Endodermal cell (in vitro differentiated cells): ENCODE measurements at regions not wholly inside any gene's neighbourhood (a gene's known extent, or its start where the extent isn't known, plus 50 kb on each side); places are given as distances from the start of the nearest gene placed in this dataset.

ENCODE experiments used
- DNase-seq: peaks from one replicate; pipeline ENCODE4 v3.0.0-alpha.2; 2017
- H3K27ac ChIP-seq: 2 replicates; pipeline ENCODE4 v1.5.1; 2013; ENCODE audit warnings: mild to moderate bottlenecking, low read depth, low read length, moderate library complexity
- H3K27me3 ChIP-seq: 2 replicates; pipeline ENCODE4 v1.6.1; 2013; ENCODE audit warnings: mild to moderate bottlenecking, low read length, moderate library complexity; ENCODE audit not compliant: insufficient read depth, control insufficient read depth, poor library complexity, severe bottlenecking
- H3K36me3 ChIP-seq: 2 replicates; pipeline ENCODE4 v1.7.0; 2013; ENCODE audit warnings: mild to moderate bottlenecking, low read length, moderate library complexity; ENCODE audit not compliant: control insufficient read depth, insufficient read depth
- H3K4me1 ChIP-seq: one replicate; pipeline ENCODE4 v1.7.0; 2013; ENCODE audit warnings: low read length; ENCODE audit not compliant: control insufficient read depth, insufficient read depth
- H3K4me3 ChIP-seq: 2 replicates; pipeline ENCODE4 v1.5.1; 2013; ENCODE audit warnings: mild to moderate bottlenecking, low read length, moderate library complexity
- H3K9ac ChIP-seq: 2 replicates; pipeline ENCODE4 v1.6.1; 2013; ENCODE audit warnings: mild to moderate bottlenecking, low read length, moderate library complexity; ENCODE audit not compliant: poor library complexity, severe bottlenecking; ENCODE audit errors: extremely low read depth
- H3K9me3 ChIP-seq: 2 replicates; pipeline ENCODE4 v1.6.1; 2013; ENCODE audit warnings: mild to moderate bottlenecking, low read length, moderate library complexity; ENCODE audit not compliant: control insufficient read depth
- H3K27ac Mint-ChIP-seq: 2 replicates; pipeline ENCODE4 v1.8.0; 2020; ENCODE audit warnings: mixed read lengths
- H3K27me3 Mint-ChIP-seq: 2 replicates; pipeline ENCODE4 v1.8.0; 2021; ENCODE audit warnings: mild to moderate bottlenecking, mixed read lengths; ENCODE audit not compliant: insufficient read depth
- H3K36me3 Mint-ChIP-seq: 2 replicates; pipeline ENCODE4 v1.8.0; 2020; ENCODE audit warnings: low read depth, mixed read lengths
- H3K4me1 Mint-ChIP-seq: 2 replicates; pipeline ENCODE4 v1.8.0; 2020; ENCODE audit warnings: mixed read lengths
- H3K4me3 Mint-ChIP-seq: 2 replicates; pipeline ENCODE4 v1.8.0; 2020; ENCODE audit warnings: mild to moderate bottlenecking, moderate library complexity, mixed read lengths
- H3K9me3 Mint-ChIP-seq: 2 replicates; pipeline ENCODE4 v1.8.0; 2020; ENCODE audit warnings: mild to moderate bottlenecking, mixed read lengths
- CTCF ChIP-seq: fragments of 200-600 bp; sonication (generic); conservative IDR thresholded peaks from 2 replicates; pipeline ENCODE4 v1.5.0; 2021; ENCODE audit warnings: antibody characterized with exemption, mild to moderate bottlenecking
- WGBS, 2 experiments: methylation state at CpG; one replicate each; pipeline versions ENCODE4 v1.1.5 to v1.1.7; 2013; ENCODE audit warnings: missing lambda C conversion rate in 2 of 2, mixed read lengths in 1 of 2; ENCODE audit not compliant: insufficient coverage in 1 of 2, insufficient read length in 1 of 2; 5-methylcytosine and 5-hydroxymethylcytosine counted together

GRCh38 chrX:45794995-45795337 lies 594.3 kb upstream of the DIPK2B start:
- 100% methylated on average over 1 of the region's 1 CpG; no CpG with 5 or more reads in 1 of the 2 experiments for WGBS, 2 experiments
- no peaks in the 10 kb centered on the region for H3K4me1 ChIP-seq
- TF ChIP-seq CTCF, result no peak

GRCh38 chrX:45794323-45794994 lies 593.8 kb upstream of the DIPK2B start:
- TF ChIP-seq CTCF, result no peak
- Mint-ChIP-seq H3K27me3 (no peaks in the 10 kb centered on the region), H3K4me3 (no peak overlapping the region), H3K36me3 (peaks cover 28% of the 10 kb centered on the region), H3K9me3 (peaks cover 63% of the 10 kb centered on the region), H3K27ac (no peak overlapping the region), H3K4me1 (no peaks in the 10 kb centered on the region)
- WGBS, 2 experiments, result 93% methylated on average over 2 of the region's 2 CpGs; no CpG with 5 or more reads in 1 of the 2 experiments
- H3K27me3 ChIP-seq, result no peaks in the 10 kb centered on the region
- peaks cover 12% of the 10 kb centered on the region for H3K9me3 ChIP-seq
- H3K27ac ChIP-seq, result no peak overlapping the region
- DNase-seq, result no peak
- H3K9ac ChIP-seq, result no peak overlapping the region
- H3K36me3 ChIP-seq, result peaks cover 16% of the 10 kb centered on the region
- H3K4me1 ChIP-seq, result no peaks in the 10 kb centered on the region
- no peak overlapping the region for H3K4me3 ChIP-seq

More at GRCh38 chrX:45794995-45795337, 594.3 kb upstream of the DIPK2B start:
- DNase-seq, result no peak
- Mint-ChIP-seq H3K4me1 (no peaks in the 10 kb centered on the region), H3K36me3 (peaks cover 28% of the 10 kb centered on the region), H3K4me3 (no peak overlapping the region), H3K27me3 (no peaks in the 10 kb centered on the region), H3K9me3 (peaks cover 59% of the 10 kb centered on the region), H3K27ac (no peak overlapping the region)
- Histone ChIP-seq H3K4me3 (no peak overlapping the region), H3K27ac (no peak overlapping the region), H3K36me3 (peaks cover 16% of the 10 kb centered on the region), H3K27me3 (no peaks in the 10 kb centered on the region), H3K9me3 (peaks cover 12% of the 10 kb centered on the region), H3K9ac (no peak overlapping the region)

GRCh38 chrX:45788941-45789348 lies 588.3 kb upstream of the DIPK2B start:
- H3K4me1 Mint-ChIP-seq, result peaks cover 6% of the 10 kb centered on the region
- H3K27me3 Mint-ChIP-seq, result no peaks in the 10 kb centered on the region
- H3K9me3 ChIP-seq, result peaks cover 11% of the 10 kb centered on the region
- no peak overlapping the region for H3K4me3 ChIP-seq
- no peak for TF ChIP-seq CTCF
- H3K27ac Mint-ChIP-seq, result peak overlapping the region; percentile 73
- H3K4me1 ChIP-seq, result no peaks in the 10 kb centered on the region
- DNase-seq, result peak; percentile 55
- H3K27ac ChIP-seq, result no peak overlapping the region
- peaks cover 69% of the 10 kb centered on the region for H3K9me3 Mint-ChIP-seq
- peaks cover 34% of the 10 kb centered on the region for H3K36me3 Mint-ChIP-seq
- H3K9ac ChIP-seq, result no peak overlapping the region
- no peak overlapping the region for H3K4me3 Mint-ChIP-seq
- WGBS, 2 experiments, result 83% methylated on average over 8 of the region's 8 CpGs; no CpG with 5 or more reads in 1 of the 2 experiments
- H3K27me3 ChIP-seq, result no peaks in the 10 kb centered on the region
- peaks cover 10% of the 10 kb centered on the region for H3K36me3 ChIP-seq
